Right lobe of liver (tissue), 6 donors: ENCODE measurements at regions not wholly inside any gene's neighbourhood (a gene's known extent, or its start where the extent isn't known, plus 50 kb on each side); places are given as distances from the start of the nearest gene placed in this dataset.

Experiments
- ATAC-seq, 4 donors: fragments of 200-7000 bp; cut with Tn5 transposase; one replicate each; pipeline ENCODE4 v1.9.1; 2020; ENCODE audit warnings: mild to moderate bottlenecking in 4 of 4, moderate library complexity in 4 of 4
- DNase-seq, 3 donors: peaks; one replicate each; pipeline ENCODE4 v3.0.0-alpha.2; 2020
- H3K27ac ChIP-seq, 3 donors: fragments of 200-600 bp; one replicate each; pipeline ENCODE4 v1.8.0; 2022
- H3K27me3 ChIP-seq, 2 donors: fragments of 200-600 bp; one replicate each; pipeline ENCODE4 v1.8.0; 2022
- H3K36me3 ChIP-seq, 4 donors: fragments of 200-600 bp; sonication (generic) in 1 of 4; one replicate each; pipeline versions ENCODE4 v1.5.1 to v1.8.0; 2017 to 2022; ENCODE audit warnings: control low read depth in 1 of 4
- H3K4me1 ChIP-seq, 4 donors: fragments of 200-600 bp; sonication (generic) in 1 of 4; one replicate each; pipeline versions ENCODE4 v1.5.1 to v1.8.0; 2017 to 2022; ENCODE audit warnings: control low read depth in 1 of 4
- H3K4me3 ChIP-seq, 3 donors: fragments of 200-600 bp; one replicate each; pipeline ENCODE4 v1.8.0; 2022
- H3K9me3 ChIP-seq, 4 donors: fragments of 200-600 bp; sonication (generic) in 1 of 4; one replicate each; pipeline versions ENCODE4 v1.5.1 to v1.8.0; 2017 to 2022; ENCODE audit warnings: control low read depth in 1 of 4
- CTCF ChIP-seq, 4 donors: fragments of 200-600 bp in 3 of 4; fragments of 450-650 bp in 1 of 4; IDR thresholded peaks; one replicate each; pipeline versions ENCODE4 v1.5.1 to v1.8.0; 2016 to 2022; ENCODE audit warnings: antibody characterized with exemption in 4 of 4, mild to moderate bottlenecking in 2 of 4
- POLR2A ChIP-seq: fragments of 450-650 bp; IDR thresholded peaks from one replicate; pipeline ENCODE4 v1.6.1; 2017; ENCODE audit warnings: antibody characterized with exemption, mild to moderate bottlenecking
- WGBS: methylation state at CpG from one replicate; pipeline ENCODE4 v1.1.6; 2018; ENCODE audit warnings: low coverage, low lambda C conversion rate; ENCODE audit not compliant: insufficient coverage; ENCODE audit errors: missing lambda C conversion rate; 5-methylcytosine and 5-hydroxymethylcytosine counted together
- intact Hi-C, 2 donors: fragments of 100-400 bp; cut with DNase I; formaldehyde crosslinking; loops; one replicate each; pipeline versions ENCODE4 v1.11.2 to v1.14.1; 2022
- donor health status: DM: no; HTN: yes; CAD: no.
- donor health status: DM: no; HTN: no; CAD: no.
- donor health status: DM: no; HTN: no; CAD: no.
- donor health status: DM: no; HTN: yes; CAD: no.
- donor health status: DM: no; HTN: yes; CAD: no.

GRCh38 chr3:80159990-80160506 lies 392.2 kb upstream of the ROBO1 start:
- intact Hi-C loops: no loop called here
- no peak for ATAC-seq

GRCh38 chr3:80158332-80158731 lies 390.5 kb upstream of the ROBO1 start:
- TF ChIP-seq CTCF (IDR thresholded peaks at IDR 0.05) (no peak), POLR2A (no peak)
- Histone ChIP-seq H3K9me3 (no peaks in the 10 kb centered on the region), H3K4me3 (no peak overlapping the region), H3K27me3 (no peaks in the 10 kb centered on the region), H3K36me3 (no peaks in the 10 kb centered on the region), H3K4me1 (no peaks in the 10 kb centered on the region), H3K27ac (no peak overlapping the region)
- DNase-seq: no peak
- 46% methylated on average over 3 of the region's 3 CpGs for WGBS
- no peak for ATAC-seq
- intact Hi-C loops: no loop called here

More at GRCh38 chr3:80159990-80160506, 392.2 kb upstream of the ROBO1 start:
- H3K4me3 ChIP-seq: no peak overlapping the region
- DNase-seq: no peak
- H3K4me1 ChIP-seq: no peaks in the 10 kb centered on the region
- no peak overlapping the region for H3K27ac ChIP-seq
- no peaks in the 10 kb centered on the region for H3K9me3 ChIP-seq
- TF ChIP-seq CTCF (IDR thresholded peaks at IDR 0.05) (no peak), POLR2A (no peak)
- no peaks in the 10 kb centered on the region for H3K36me3 ChIP-seq
- H3K27me3 ChIP-seq: no peaks in the 10 kb centered on the region
- WGBS: 46% methylated on average over 3 of the region's 3 CpGs

- 87% methylated on average over 2 of the region's 2 CpGs for WGBS
- intact Hi-C loops: no loop called here
Measured at GRCh38 chr3:80157546-80157945, 389.7 kb upstream of the ROBO1 start.

GRCh38 chr3:80152692-80153091 lies 384.9 kb upstream of the ROBO1 start:
- DNase-seq (no peak), ATAC-seq (no peak)
- H3K4me3 ChIP-seq: no peak overlapping the region
- H3K27me3 ChIP-seq: no peaks in the 10 kb centered on the region
- no peaks in the 10 kb centered on the region for H3K9me3 ChIP-seq
- intact Hi-C loops: no loop called here
- TF ChIP-seq CTCF (IDR thresholded peaks at IDR 0.05) (no peak), POLR2A (no peak)
- no peaks in the 10 kb centered on the region for H3K36me3 ChIP-seq
- 20% methylated on average over 3 of the region's 3 CpGs for WGBS
- no peaks in the 10 kb centered on the region for H3K4me1 ChIP-seq
- H3K27ac ChIP-seq: no peak overlapping the region

More at GRCh38 chr3:80157546-80157945, 389.7 kb upstream of the ROBO1 start:
- TF ChIP-seq POLR2A (no peak), CTCF (IDR thresholded peaks at IDR 0.05) (no peak)
- H3K27me3 ChIP-seq: no peaks in the 10 kb centered on the region
- H3K36me3 ChIP-seq: no peaks in the 10 kb centered on the region
- H3K4me3 ChIP-seq: no peak overlapping the region
- H3K9me3 ChIP-seq: no peaks in the 10 kb centered on the region
- DNase-seq (no peak), ATAC-seq (no peak)
- H3K27ac ChIP-seq: no peak overlapping the region
- no peaks in the 10 kb centered on the region for H3K4me1 ChIP-seq

- DNase-seq (no peak), ATAC-seq (no peak)
- TF ChIP-seq CTCF (IDR thresholded peaks at IDR 0.05) (no peak), POLR2A (no peak)
- H3K9me3 ChIP-seq: no peaks in the 10 kb centered on the region
- H3K4me3 ChIP-seq: no peak overlapping the region
- no peaks in the 10 kb centered on the region for H3K27me3 ChIP-seq
- 40% methylated on average over 4 of the region's 4 CpGs for WGBS
- H3K27ac ChIP-seq: no peak overlapping the region
- intact Hi-C loops: no loop called here
- no peaks in the 10 kb centered on the region for H3K36me3 ChIP-seq
- no peaks in the 10 kb centered on the region for H3K4me1 ChIP-seq
Measured at GRCh38 chr3:80142714-80143113, 374.9 kb upstream of the ROBO1 start.
